GM18520 (cell line): ENCODE measurements at regions not wholly inside any gene's neighbourhood (a gene's known extent, or its start where the extent isn't known, plus 50 kb on each side); places are given as distances from the start of the nearest gene placed in this dataset.
"Not testable (repeated sequence)": the region's sequence is repeated elsewhere in the genome, so short reads cannot be mapped to it uniquely, and the experiment has no call there.

ENCODE experiments used
- ATAC-seq: cut with Tn5 transposase; IDR thresholded peaks from one replicate; pipeline ENCODE4 v1.9.1; 2021; ENCODE audit not compliant: unreplicated experiment

GRCh38 chr11:96882622-96883021 is 492.8 kb downstream of the JRKL start:
- not testable (repeated sequence) for ATAC-seq

DNA sequence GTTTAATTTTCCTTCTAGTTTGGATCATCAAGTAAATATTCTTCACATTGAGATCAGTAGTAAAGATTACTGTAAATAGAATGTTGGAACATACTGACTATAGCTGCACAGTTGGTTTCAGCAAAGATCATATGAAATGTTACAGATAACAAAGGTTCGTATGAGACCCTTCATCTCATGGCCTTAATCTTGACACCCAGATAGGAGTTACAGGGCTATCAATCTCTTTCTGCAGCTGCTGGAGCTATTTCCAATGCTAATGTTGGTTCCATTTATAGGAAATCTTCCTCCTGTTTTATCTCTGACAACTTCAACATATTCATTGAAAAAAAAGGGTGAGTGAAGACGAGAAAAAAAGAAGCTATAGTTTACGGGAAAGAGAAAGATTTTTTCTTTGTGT is 495.6 kb downstream of the JRKL start:
- ATAC-seq, result no peak

GRCh38 chr11:96885912-96886311 is 496.1 kb downstream of the JRKL start:
- ATAC-seq, result no peak

DNA sequence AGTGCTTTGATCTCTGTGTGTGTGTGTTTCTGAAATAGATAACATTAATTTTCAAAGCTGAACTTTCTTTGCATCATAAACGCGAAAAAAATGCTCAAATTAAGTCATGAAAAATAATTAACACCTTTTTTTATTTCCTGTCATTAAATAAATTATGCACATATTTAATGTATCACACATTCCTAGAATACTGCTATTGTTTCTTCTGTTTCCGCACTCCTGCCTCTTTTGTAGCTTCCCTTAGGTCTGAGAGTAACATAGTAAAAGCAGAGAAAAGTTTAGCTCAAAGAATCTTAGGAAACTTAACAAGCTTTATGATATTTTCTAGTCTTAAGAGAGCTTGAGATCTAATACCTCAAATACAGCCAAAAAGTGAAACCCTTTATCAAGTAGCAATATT is 504.2 kb downstream of the JRKL start:
- no peak for ATAC-seq

GRCh38 chr11:96894587-96894986 is 504.8 kb downstream of the JRKL start:
- no peak for ATAC-seq

DNA sequence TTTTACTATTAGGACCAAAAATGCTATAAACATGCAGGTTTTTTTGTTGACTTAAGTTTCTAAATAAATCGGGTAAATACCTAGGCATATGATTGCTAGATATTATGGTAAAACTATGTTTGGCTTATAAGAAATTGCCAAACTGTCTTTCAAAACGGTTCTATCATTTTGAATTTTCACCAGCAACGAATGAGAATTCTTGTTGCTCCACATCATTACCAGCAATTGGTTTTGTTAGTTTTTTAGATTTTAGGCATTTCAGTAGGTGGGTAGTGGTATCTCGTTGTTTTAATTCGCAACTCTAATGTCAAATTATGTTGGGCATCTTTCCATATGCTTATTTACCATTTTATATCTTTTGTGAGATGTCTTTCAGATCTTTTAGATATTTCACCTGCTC is 510.2 kb downstream of the JRKL start:
- ATAC-seq, result no peak

GRCh38 chr11:96905143-96905542 is 515.3 kb downstream of the JRKL start:
- ATAC-seq, result no peak

- no peak for ATAC-seq
These were observed 515.9 kb downstream of the JRKL start for GRCh38 chr11:96905663-96906062.

- ATAC-seq, result no peak
These were observed 516.7 kb downstream of the JRKL start for GRCh38 chr11:96906476-96906875.

DNA sequence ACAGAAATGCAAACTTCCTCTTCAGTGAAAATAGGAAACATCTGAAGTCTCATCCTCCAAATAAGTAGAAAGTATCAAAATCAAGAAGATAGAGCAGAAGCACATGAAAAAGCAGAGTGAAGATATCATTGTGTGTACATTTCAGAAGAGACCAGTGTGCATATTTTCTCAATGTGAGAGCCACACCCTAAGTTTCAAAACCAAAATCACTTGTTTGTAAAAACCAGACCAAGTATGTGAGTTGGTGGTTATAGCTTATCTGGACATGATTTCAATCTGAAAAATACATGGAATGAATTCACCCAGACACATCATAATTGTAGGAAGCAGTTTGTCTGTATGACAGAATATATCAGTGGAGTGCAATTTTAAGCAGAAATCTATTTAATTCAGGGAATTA is 536.0 kb downstream of the JRKL start:
- ATAC-seq, result no peak

DNA sequence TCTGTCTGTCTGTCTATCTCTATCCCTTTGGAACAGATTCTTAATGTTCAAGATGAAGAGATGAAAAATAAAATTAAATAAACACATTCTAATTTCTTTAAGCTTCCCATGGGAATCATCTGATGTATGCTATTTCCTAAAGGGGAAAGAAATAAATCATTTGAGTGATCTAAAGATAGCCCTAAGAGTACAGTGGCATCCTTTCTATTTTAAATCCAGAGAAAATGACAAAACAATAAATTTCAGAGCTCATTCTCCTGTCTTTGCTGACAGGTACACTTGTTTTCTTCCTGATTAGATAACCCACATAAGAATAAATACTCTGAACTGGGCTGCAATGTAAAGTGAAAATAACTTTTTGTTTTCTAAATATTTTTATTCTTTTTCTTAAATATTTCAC is 550.4 kb downstream of the JRKL start:
- no peak for ATAC-seq

DNA sequence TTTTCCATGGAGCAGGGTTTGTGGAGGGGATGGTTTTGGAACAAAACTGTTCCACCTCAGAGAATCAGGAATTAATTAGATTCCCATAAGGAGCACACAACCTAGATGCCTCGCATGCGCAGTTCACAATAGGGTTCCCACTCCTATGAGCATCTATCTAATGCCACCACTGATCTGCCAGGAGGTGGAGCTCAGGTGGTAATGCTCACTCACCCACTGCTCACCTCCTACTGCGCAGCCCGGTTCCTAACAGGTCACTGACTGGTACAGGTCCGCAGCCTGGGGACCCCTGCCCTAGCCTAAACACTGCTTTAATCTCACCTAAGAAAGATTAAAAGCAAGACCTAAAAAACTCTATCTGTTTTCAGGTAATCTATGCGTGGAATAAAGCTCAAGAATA is 553.0 kb downstream of the JRKL start:
- no peak for ATAC-seq

DNA sequence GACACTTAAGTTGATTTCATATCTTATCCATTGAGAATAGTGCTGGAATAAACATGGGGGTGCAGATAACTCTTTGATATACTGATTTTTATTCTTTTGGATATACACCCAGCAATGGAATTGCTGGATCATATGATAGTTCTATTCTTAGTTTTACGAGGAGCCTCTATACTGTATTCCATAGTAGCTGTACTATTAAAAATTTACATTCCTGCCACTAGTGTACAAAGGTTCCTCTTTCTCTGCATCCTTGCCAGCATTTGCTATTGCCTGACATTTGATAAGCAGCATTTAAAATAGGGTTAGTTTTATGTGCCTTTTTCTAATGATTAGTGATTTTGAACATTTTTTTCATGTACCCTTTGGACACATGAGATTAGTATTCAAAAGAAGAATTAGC is 554.2 kb downstream of the JRKL start:
- ATAC-seq, result no peak

- ATAC-seq, result no peak
These were observed 558.3 kb downstream of the JRKL start for GRCh38 chr11:96948066-96948465.

- no peak for ATAC-seq
These were observed 559.7 kb downstream of the JRKL start for GRCh38 chr11:96949464-96949863.

DNA sequence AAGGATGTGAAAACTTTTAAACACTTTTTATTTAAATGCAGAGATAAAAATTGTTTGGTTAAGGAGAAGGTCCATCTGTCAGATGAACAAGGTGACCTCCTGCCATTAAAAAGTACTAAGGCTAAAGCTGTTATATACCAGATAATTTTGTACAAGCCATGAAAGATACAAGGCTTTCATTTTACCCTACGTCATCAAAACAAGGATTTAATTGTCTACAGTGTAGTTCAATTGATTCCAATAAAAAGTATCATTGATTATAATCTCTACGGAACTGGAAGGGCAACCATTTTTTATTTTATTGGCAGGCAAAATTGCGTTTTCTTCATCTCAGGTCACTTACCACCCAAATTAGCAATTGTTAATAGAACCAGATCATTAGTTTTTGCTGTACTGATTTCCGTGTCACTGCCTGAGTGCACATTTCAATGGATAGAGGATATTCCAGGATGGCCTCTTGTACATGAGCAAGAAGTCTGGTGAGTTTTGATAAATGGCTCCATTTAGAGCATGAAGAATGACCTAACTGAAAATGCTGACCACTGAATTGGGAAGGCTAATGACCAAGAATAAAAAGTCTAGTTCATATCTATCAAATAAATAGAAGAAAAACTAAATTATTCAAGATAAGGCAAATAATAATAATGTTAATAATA is 564.9 kb downstream of the JRKL start:
- no peak for ATAC-seq

GRCh38 chr11:96960476-96960875 is 570.7 kb downstream of the JRKL start:
- no peak for ATAC-seq

DNA sequence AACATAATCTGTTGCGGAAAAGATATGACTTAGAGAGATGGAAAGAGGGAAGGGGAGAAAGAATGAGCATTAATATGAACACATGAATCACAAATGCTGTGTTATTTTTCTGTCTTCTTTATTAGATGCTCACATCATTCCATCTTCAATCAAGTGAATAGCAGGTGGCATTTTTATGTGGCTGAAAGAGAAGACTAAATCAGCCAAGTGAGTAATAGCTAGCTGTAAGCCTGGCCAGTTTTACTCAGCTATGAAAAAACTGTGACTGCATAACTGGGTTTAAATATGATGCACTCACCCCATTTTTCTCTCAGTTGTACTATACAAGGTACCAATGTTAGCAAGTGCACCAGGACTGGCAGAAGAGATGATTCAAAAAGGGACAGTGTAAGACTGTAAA is 571.1 kb downstream of the JRKL start:
- ATAC-seq, result no peak

- ATAC-seq, result no peak
These were observed 572.1 kb downstream of the JRKL start for GRCh38 chr11:96961931-96962330.

- no peak for ATAC-seq
These were observed 573.6 kb downstream of the JRKL start for GRCh38 chr11:96963375-96963774.

DNA sequence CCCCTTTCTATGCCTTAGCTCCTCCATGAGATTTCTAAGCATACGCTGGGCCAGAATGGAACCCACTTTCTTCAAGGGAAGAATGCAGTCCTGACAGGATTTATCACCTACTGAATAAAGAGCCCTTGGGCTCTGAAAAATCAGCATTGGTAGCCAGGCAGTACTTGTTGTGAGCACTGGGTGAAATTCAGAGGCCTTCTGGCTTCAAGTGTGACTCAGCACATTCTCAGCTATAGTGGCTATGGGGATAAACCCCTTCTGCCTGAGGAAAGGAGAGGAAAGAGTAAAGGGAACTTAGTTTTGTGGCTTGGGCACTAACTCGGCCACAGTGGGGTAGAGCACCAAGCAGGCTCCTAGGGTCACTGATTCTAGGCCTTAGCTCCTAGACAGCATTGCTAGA is 574.8 kb downstream of the JRKL start:
- ATAC-seq, result no peak

- no peak for ATAC-seq
These were observed 577.8 kb downstream of the JRKL start for GRCh38 chr11:96967616-96968015.

DNA sequence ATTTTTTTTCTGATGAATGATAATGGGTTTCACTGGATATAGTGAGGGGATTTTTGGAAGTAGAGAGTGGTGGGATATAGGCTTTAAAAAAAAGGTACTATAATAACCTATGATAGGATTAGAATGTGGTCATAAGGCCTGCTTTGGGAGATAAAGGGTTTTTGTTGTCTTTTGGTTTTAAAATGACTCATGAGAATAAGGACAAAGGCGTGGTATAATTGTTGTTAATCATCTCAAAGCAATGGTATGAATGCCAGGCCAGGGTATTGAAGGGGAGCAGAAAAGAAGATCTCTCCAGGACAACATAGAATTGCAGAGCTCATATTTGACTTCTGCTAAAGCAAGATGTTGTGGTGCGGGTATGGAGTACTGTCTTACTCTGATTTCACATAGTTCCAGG is 579.4 kb downstream of the JRKL start:
- no peak for ATAC-seq

DNA sequence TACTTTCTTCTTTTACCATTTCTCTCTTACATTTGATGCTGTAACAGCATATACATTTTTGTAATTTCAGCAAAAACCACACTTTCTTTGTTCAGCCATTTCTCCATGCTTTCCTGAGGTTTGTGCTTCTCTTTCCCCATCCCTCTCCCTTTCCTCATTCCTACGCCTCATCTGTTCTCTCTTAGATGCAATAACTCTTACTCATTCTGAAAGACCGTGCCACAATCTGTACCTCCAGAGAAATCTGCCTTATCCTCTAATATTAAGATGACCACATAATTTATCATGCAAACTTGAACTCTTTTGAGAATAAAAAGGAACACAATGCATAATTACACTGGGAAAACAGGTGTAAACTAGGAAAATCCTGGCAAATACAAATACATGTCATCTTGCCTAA is 588.9 kb downstream of the JRKL start:
- no peak for ATAC-seq
